K562 (cell line): ENCODE measurements at regions not wholly inside any gene's neighbourhood (a gene's known extent, or its start where the extent isn't known, plus 50 kb on each side); places are given as distances from the start of the nearest gene placed in this dataset.

Source experiments
- ATAC-seq: fragments of 200-7000 bp; cut with Tn5 transposase; 3 replicates; pipeline ENCODE4 v1.9.1; 2020; ENCODE audit warnings: moderate library complexity
- BruUV-seq: library from RNA; stranded (reverse); fragments of 400-500 nt; replicated peaks from 2 replicates; lab custom pipeline; 2021; lab: Mats Ljungman, UMichigan
- CTCF ChIA-PET: fragments of 300-600 bp; formaldehyde crosslinking; extraction: SDS; loops from one replicate; lab custom pipeline; 2021; ENCODE audit warnings: low intra/inter-chr PET ratio; lab: Yijun Ruan, JAX
- POLR2A ChIA-PET: fragments of 300-600, 350-650 bp; sonication (Branson Sonifier 250); formaldehyde crosslinking; extraction: SDS; loops from one replicate; lab custom pipeline; 2021; ENCODE audit warnings: antibody characterized with exemption, inconsistent platforms; lab: Yijun Ruan, JAX
- DNase-seq, 4 experiments: peaks; one replicate each; pipeline versions ENCODE4 v3.0.0 to v3.0.0-alpha.2; 2011 to 2018; ENCODE audit warnings: low spot score in 3 of 4, mixed read lengths in 3 of 4; ENCODE audit errors: extremely low read depth in 1 of 4
- FAIRE-seq: peaks from 2 replicates; lab custom pipeline; 2011; peaks lifted over from hg19 to GRCh38; lab: Jason Lieb, UNC
- H2AFZ ChIP-seq: 2 replicates; pipeline ENCODE4 v1.6.0; 2011; ENCODE audit warnings: low read depth, low read length, control low read depth, inconsistent platforms
- H3K27ac ChIP-seq: fragments of 200-600 bp; 3 replicates; pipeline ENCODE4 v1.8.0; 2011; ENCODE audit warnings: low read depth, mild to moderate bottlenecking, control low read depth, inconsistent platforms, low read length, moderate library complexity, mixed read lengths; ENCODE audit errors: extremely low read depth
- H3K27me3 ChIP-seq, 2 experiments: fragments of 300-600 bp in 1 of 2; 2 replicates in 1 of 2; 3 replicates in 1 of 2; pipeline versions ENCODE4 v1.6.0 to v1.8.0; 2011; ENCODE audit warnings: inconsistent platforms in 2 of 2, low read length in 2 of 2, mild to moderate bottlenecking in 1 of 2, mixed read lengths in 1 of 2, moderate library complexity in 1 of 2; ENCODE audit not compliant: control insufficient read depth in 2 of 2, insufficient read depth in 2 of 2
- H3K36me3 ChIP-seq: fragments of 300-600 bp; 3 replicates; pipeline ENCODE4 v1.8.0; 2011; ENCODE audit warnings: mild to moderate bottlenecking, low read length, inconsistent platforms; ENCODE audit not compliant: control insufficient read depth, insufficient read depth
- H3K4me1 ChIP-seq, 2 experiments: fragments of 200-600 bp in 1 of 2; replicated peaks in 1 of 2; 2 replicates in 1 of 2; 3 replicates in 1 of 2; pipeline versions ENCODE4 v1.5.1 to v1.8.0; 2011; ENCODE audit warnings: inconsistent platforms in 2 of 2, low read length in 2 of 2, mild to moderate bottlenecking in 1 of 2, mixed read lengths in 1 of 2, moderate library complexity in 1 of 2; ENCODE audit not compliant: control insufficient read depth in 2 of 2, insufficient read depth in 2 of 2
- H3K4me2 ChIP-seq: 2 replicates; pipeline ENCODE4 v1.6.1; 2011; ENCODE audit warnings: low read length, control low read depth, inconsistent platforms, mixed read lengths; ENCODE audit not compliant: insufficient read depth
- H3K4me3 ChIP-seq: fragments of 200-600 bp; sonication (generic), shearing (Covaris generic); 2 replicates; pipeline ENCODE4 v1.5.1; 2016; ENCODE audit warnings: control low read depth, inconsistent platforms
- H3K79me2 ChIP-seq: fragments of 200-600 bp; 3 replicates; pipeline ENCODE4 v1.8.0; 2011; ENCODE audit warnings: low read length, inconsistent platforms; ENCODE audit not compliant: control insufficient read depth, insufficient read depth
- H3K9ac ChIP-seq, 2 experiments: 2 replicates each; pipeline versions ENCODE4 v1.6.0 to v1.6.1; 2011; ENCODE audit warnings: low read depth in 2 of 2, low read length in 2 of 2, control low read depth in 1 of 2, inconsistent platforms in 1 of 2, mild to moderate bottlenecking in 1 of 2, mixed read lengths in 1 of 2; ENCODE audit not compliant: insufficient read depth in 1 of 2
- H3K9me1 ChIP-seq: one replicate; pipeline ENCODE4 v1.6.0; 2011; ENCODE audit warnings: inconsistent platforms, mild to moderate bottlenecking, low read length, moderate library complexity; ENCODE audit not compliant: control insufficient read depth, insufficient read depth
- H3K9me3 ChIP-seq: replicated peaks from 2 replicates; pipeline ENCODE4 v1.5.1; 2011; ENCODE audit warnings: low read depth, low read length, inconsistent platforms; ENCODE audit not compliant: control insufficient read depth, insufficient read depth
- H4K20me1 ChIP-seq: replicated peaks from 2 replicates; pipeline ENCODE4 v1.6.1; 2011; ENCODE audit warnings: low read length, inconsistent platforms, mixed read lengths; ENCODE audit not compliant: control insufficient read depth, insufficient read depth
- BCOR ChIP-seq: fragments of 450-650 bp; IDR thresholded peaks from 2 replicates; pipeline ENCODE4 v1.6.1; 2016
- BRCA1 ChIP-seq, 2 experiments: fragments of 450-650 bp in 1 of 2; sonication (generic) in 1 of 2; formaldehyde crosslinking in 1 of 2; IDR thresholded peaks; 2 replicates each; pipeline versions ENCODE4 v1.5.0 to v1.6.1; 2017 to 2020; ENCODE audit warnings: mild to moderate bottlenecking in 1 of 2, missing genetic modification reagents in 1 of 2
- FOSL1 ChIP-seq: fragments of 200-800 bp; sonication (Bioruptor generic); conservative IDR thresholded peaks from 2 replicates; pipeline ENCODE4 v1.6.1; 2016; ENCODE audit warnings: missing genetic modification characterization, missing compliant biosample characterization
- JUNB ChIP-seq: fragments of 450-650 bp; formaldehyde crosslinking; conservative IDR thresholded peaks from 2 replicates; pipeline ENCODE4 v1.4.0; 2020; ENCODE audit warnings: mild to moderate bottlenecking
- KDM1A ChIP-seq, 2 experiments: fragments of 450-650 bp; IDR thresholded peaks; 2 replicates each; pipeline ENCODE4 v1.6.1; 2016; ENCODE audit warnings: mild to moderate bottlenecking in 2 of 2
- MAFG ChIP-seq: fragments of 450-650 bp; conservative IDR thresholded peaks from 2 replicates; pipeline ENCODE4 v1.6.1; 2016; ENCODE audit warnings: missing genetic modification characterization, missing compliant biosample characterization
- MCM3 ChIP-seq: fragments of 450-650 bp; IDR thresholded peaks from 2 replicates; pipeline ENCODE4 v1.6.1; 2016
- TFAM ChIP-seq: fragments of 250-450 bp; sonication (Bioruptor Pico); conservative IDR thresholded peaks from 2 replicates; pipeline ENCODE4 v1.5.0; 2021; ENCODE audit warnings: mild to moderate bottlenecking, moderate library complexity
- VEZF1 ChIP-seq: fragments of 200-800 bp; sonication (Bioruptor generic); IDR thresholded peaks from 2 replicates; pipeline ENCODE4 v1.6.1; 2017; ENCODE audit warnings: missing genetic modification characterization, missing compliant biosample characterization
- ZBTB2 ChIP-seq: fragments of 450-650 bp; IDR thresholded peaks from 2 replicates; pipeline ENCODE4 v1.6.1; 2016; ENCODE audit warnings: antibody characterized with exemption
- ZHX1 ChIP-seq: fragments of 150-350 bp; conservative IDR thresholded peaks from 2 replicates; pipeline ENCODE4 v1.6.1; 2014; ENCODE audit warnings: low read length
- WGBS: fragments of 100-300 bp; shearing (Covaris generic); methylation state at CpG from one replicate; pipeline ENCODE4 v1.1.6; 2016; ENCODE audit warnings: low coverage, mixed read lengths; ENCODE audit not compliant: insufficient coverage; ENCODE audit errors: missing lambda C conversion rate; 5-methylcytosine and 5-hydroxymethylcytosine counted together
- in situ Hi-C: fragments of 300-500 bp; cut with MboI; formaldehyde crosslinking; loops from 4 replicates; pipeline ENCODE4 v1.15.0; 2018; ENCODE audit warnings: inconsistent platforms, mixed read lengths
- intact Hi-C: fragments of 100-400 bp; cut with micrococcal nuclease; formaldehyde crosslinking; loops from 2 replicates; pipeline ENCODE4 v1.14.2; 2022

- POLR2A ChIA-PET, result interaction anchor here (0.6 kb wide), 1 partner anchor 156 kb away, joined by 3 read pairs; no protein-coding TSS in a partner anchor
- no peaks in the 10 kb centered on the region for H3K79me2 ChIP-seq
- no peak overlapping the region for H3K4me2 ChIP-seq
- no TSS peak for BruUV-seq
- no peaks in the 10 kb centered on the region for H3K9me3 ChIP-seq
- in situ Hi-C loops, result no loop called here
- FAIRE-seq (no peak), DNase-seq (no peak), ATAC-seq (no peak)
- no peak overlapping the region for H2AFZ ChIP-seq
- WGBS, result 2% methylated on average over 7 of the region's 7 CpGs
- no peaks in the 10 kb centered on the region for H3K36me3 ChIP-seq
- intact Hi-C loops, result no loop called here
- CTCF ChIA-PET, result no interaction called here
- H3K9ac ChIP-seq, result no peak overlapping the region
- H3K9me1 ChIP-seq, result no peaks in the 10 kb centered on the region
- peaks cover 7 to 13% of the 10 kb centered on the region in 2 experiments; a peak in 3 of 5 replicates for H3K4me1 ChIP-seq
- peaks cover 3 to 42% of the 10 kb centered on the region in 2 experiments; a peak in 4 of 5 replicates for H3K27me3 ChIP-seq
- no peak overlapping the region for H3K27ac ChIP-seq
- no peaks in the 10 kb centered on the region for H4K20me1 ChIP-seq
- TF ChIP-seq JUNB, result no peak
- no peak for TF ChIP-seq TFAM (CRISPR knock-in tag)
- no peak overlapping the region for H3K4me3 ChIP-seq
These were observed 85.2 kb upstream of the PFKP start for GRCh38 chr10:2982146-2982545.

- WGBS, result 3% methylated on average over 18 of the region's 19 CpGs
- peak overlapping the region; percentile 48; the same call in 1 of the 2 replicates for H3K4me2 ChIP-seq
- H3K4me1 ChIP-seq, result peaks cover 5 to 11% of the 10 kb centered on the region in 2 experiments; a peak in 3 of 5 replicates
- H2AFZ ChIP-seq, result peak overlapping the region; percentile 43; the same call in 1 of the 2 replicates
- H3K79me2 ChIP-seq, result no peaks in the 10 kb centered on the region
- POLR2A ChIA-PET, result interaction anchor here (0.6 kb wide), 1 partner anchor 1117 kb away, joined by 3 read pairs; no protein-coding TSS in a partner anchor
- intact Hi-C loops (no loop called here), in situ Hi-C loops (no loop called here)
- H3K36me3 ChIP-seq, result no peaks in the 10 kb centered on the region
- DNase-seq, result no peak
- H3K27me3 ChIP-seq, result peaks cover 1 to 42% of the 10 kb centered on the region in 2 experiments; a peak in 4 of 5 replicates
- BruUV-seq, result no TSS peak
- FAIRE-seq, result no peak
- H3K9me3 ChIP-seq, result no peaks in the 10 kb centered on the region
- H3K4me3 ChIP-seq, result no peak overlapping the region
- CTCF ChIA-PET, result no interaction called here
- no peaks in the 10 kb centered on the region for H4K20me1 ChIP-seq
- H3K27ac ChIP-seq, result no peak overlapping the region
- ATAC-seq, result no peak; the same call in 2 of the 3 replicates
- peak overlapping the region in 1 of 2 experiments; percentile 68; a peak in 2 of 4 replicates for H3K9ac ChIP-seq
- H3K9me1 ChIP-seq, result no peaks in the 10 kb centered on the region
- TF ChIP-seq VEZF1 (CRISPR knock-in tag) (no peak), FOSL1 (tag) (0 out of 2 replicates have a peak, but pooled peaks have one; percentile 15), KDM1A (IDR thresholded peaks at IDR 0.05) (no peak), ZHX1 (no peak), BCOR (no peak), MCM3 (no peak), MAFG (0 out of 2 replicates have a peak, but pooled peaks have one; percentile 3), BRCA1 (IDR thresholded peaks at IDR 0.05) (no peak), BRCA1 (CRISPR knock-in tag; IDR thresholded peaks at IDR 0.05) (no peak), ZBTB2 (no peak)
These were observed 86.0 kb upstream of the PFKP start for GRCh38 chr10:2981361-2981801.
